HG03565 (cell line): ENCODE measurements at regions not wholly inside any gene's neighbourhood (a gene's known extent, or its start where the extent isn't known, plus 50 kb on each side); places are given as distances from the start of the nearest gene placed in this dataset.
A peak's percentile ranks its signal among the peaks of the same experiment; 100 is the strongest.

ENCODE experiments used
- ATAC-seq: cut with Tn5 transposase; IDR thresholded peaks from one replicate; pipeline ENCODE4 v1.9.1; 2021; ENCODE audit warnings: mild to moderate bottlenecking, moderate library complexity; ENCODE audit not compliant: unreplicated experiment

DNA sequence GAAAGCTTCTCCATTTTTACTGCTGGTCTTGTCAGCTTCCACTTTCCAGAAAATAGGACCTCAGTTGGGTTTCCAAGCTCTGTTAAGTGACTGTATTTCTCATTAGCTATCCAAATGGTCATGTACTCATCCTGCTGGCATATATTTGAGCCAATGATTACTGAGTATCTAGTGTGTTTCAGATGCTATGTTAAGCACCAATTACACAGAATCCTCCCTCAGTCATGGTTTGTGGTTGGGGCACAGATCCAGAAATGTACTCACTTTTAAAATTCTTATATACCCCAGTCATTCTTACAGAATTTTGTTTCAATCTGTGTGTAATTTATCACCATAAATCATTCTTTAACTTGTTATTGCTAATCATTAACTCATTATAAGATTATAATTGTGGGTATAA lies 362.3 kb upstream of the MTPN start:
- no peak for ATAC-seq

DNA sequence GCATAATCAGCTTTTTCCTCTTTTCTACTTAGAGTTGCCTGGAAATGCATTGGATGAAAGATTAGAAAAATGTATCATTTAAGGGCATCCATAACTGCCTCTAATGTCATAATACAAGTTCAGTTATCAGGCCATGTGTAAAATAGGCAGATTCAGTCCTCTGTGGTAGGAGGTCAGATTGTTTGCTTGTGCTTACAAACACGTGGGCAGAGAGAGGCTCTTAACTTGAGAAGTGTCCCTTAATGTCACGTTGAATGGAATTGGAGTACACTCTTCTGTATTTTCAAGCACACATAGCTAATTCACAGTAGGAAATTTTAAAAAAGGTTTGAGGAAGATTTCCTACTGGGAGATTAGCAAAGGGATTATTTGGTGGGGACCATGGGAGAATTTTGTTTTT lies 359.8 kb upstream of the MTPN start:
- ATAC-seq, result no peak

DNA sequence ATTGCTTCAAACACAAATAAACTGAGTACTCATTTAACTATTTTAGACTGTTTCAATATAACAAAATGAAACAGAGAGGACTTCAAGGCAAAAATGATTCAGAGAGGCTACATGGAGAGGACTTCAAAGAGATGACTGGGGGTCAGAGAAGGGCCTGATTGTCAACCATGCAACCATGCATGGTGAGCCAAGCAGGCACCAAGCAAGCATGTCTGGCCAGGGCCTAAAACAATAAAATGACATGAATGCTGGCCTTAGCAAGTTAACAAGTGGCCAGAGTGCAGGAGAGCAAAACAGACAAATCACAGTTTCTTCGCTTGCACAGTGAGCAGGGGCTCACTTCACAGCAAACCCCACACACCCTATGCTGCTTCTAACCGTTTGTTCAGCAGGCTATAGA lies 356.5 kb upstream of the MTPN start:
- no peak for ATAC-seq

DNA sequence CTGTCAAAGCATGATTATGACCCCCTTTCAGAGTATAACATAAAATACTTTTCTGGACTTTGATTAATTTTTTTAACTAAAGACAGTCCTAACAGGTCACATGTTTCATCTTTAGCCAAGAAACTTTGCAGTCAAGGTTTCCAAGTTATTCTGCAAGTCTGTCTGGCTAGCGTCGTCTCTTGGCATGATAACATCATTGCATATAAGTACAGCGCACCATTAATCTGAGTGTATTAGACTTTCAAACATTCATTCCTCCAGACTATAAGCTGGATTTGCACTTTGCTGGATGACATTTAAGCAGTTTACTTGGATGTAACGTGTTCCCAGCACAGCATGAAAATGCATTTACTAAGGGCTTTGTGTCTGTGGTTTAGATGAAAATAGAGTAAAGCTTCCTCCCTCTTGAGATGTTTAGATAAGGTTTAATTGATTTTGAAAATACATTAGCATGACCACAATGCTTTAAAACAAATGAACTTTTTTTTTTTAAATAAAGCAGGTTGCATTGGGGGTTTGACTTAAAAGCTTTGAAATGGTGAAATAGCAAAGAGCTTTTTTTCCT lies 349.0 kb upstream of the MTPN start:
- no peak for ATAC-seq

DNA sequence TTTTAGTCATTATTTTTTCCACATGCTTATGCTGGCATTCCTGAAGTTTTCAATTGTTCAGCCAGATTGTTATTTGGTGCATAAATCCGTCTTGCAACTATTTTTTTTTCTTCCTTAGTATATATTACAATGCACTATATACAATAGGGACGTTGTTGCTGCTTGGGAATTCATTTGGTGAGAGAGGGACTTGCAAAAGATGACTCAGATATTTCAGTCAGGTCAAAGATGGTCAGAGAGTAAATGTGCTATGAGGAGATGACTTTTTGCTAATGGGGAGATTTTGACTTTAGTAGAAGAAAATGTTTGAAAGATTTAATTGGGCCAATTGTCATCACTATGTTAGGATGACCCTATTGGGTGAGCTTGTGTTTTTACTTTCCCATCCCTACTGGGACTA lies 348.4 kb upstream of the MTPN start:
- no peak for ATAC-seq

DNA sequence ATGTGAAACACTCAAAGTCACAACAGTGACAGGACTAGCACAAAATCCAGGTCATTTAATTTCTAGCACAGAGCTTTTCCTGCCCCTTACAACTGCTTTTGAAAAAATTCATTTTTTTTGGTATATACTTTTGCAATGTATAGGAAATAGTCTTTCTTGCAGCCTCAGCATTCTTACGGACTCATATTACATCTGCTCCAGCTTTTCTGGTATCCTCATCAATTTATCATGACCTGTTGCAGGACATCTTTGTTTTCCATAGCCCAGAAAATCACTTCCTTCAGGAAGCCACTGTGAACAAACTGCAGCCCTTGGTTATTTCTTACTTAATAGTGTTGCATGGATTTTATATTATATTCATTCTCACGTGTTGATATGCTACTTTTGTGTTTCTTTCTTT lies 347.9 kb upstream of the MTPN start:
- ATAC-seq, result no peak

DNA sequence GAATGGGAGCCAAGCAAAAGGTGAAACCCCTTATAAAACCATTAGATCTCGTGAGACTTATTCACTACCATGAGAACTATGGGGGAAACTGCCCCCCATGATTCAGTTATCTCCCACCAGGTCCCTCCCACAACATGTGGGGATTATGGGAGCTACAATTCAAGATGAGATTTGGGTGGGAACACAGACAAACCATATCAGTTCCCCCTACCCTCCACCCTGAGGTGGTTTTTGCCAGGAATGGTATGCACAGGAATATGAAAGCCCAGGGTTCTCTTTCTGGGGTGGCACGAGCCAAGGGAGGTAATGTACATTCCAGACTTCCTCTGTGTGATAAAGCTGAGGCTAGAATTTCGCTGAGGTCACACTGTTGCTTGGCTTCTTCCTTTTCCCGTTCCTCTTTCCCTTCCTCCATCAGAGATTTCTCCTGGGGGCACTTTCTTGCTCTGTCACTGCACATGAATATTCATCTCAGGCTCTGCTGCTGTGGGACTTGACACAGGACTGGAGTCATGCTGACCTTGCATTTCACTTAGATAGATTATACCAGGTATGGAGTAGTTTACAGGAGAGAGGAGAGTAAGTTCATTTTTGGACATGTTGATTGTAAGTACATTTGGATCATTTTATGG lies 347.0 kb upstream of the MTPN start:
- no peak for ATAC-seq

DNA sequence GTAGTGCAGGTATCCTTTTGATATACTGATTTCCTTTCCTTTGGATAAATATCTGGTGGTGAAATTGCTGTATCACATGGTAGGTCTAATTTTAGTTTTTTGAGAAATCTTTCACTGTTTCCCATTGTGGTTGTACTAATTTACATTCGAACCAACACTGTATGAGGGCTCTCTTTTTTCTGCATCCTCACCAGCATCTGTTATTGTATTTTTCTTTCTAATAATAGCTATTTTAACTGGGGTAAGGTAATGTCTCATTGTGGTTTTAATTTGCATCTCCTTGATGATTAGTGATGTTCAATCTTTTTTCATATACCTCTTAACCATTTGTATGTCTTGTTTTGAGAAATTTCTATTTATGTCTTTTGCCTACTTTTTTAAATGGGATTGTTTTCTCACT lies 335.4 kb upstream of the MTPN start:
- peak; percentile 82 for ATAC-seq

DNA sequence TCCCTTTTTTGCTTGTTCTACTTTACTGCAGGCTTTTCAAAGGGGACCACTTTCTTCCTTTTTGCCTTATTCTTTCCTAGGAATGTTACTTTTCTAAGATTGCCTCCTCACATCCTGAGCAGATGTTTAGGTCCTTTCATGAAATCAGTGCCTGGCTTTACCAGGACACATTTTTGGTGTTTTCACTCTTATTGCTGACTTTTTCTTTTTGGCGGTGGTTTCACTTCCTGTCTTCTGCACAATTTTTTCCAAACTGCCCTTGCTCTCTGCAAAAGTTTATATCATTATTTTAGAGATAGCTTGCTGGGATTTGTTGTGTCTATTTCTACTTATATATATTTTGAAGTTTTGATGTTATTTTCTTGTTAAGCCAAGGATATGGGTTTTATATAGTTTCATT lies 332.2 kb upstream of the MTPN start:
- no peak for ATAC-seq

DNA sequence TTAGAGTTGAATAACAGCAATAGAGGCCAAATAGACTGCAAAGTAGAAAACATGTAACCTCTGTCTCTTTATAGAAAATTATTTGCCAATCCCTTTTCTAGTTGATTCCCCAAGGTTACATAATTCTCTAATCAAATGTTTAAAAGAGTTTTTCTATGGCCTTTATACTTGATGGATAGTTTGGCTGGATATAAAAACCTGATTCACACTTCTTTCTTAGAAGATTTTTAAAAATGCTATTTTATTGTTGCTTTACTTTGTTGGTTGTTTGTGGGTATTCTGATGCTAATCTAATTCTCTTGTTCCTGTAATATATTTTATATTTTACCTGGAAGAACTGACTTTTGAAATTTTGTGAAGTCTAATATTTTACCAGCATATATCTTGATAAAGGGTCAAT lies 331.1 kb upstream of the MTPN start:
- no peak for ATAC-seq

DNA sequence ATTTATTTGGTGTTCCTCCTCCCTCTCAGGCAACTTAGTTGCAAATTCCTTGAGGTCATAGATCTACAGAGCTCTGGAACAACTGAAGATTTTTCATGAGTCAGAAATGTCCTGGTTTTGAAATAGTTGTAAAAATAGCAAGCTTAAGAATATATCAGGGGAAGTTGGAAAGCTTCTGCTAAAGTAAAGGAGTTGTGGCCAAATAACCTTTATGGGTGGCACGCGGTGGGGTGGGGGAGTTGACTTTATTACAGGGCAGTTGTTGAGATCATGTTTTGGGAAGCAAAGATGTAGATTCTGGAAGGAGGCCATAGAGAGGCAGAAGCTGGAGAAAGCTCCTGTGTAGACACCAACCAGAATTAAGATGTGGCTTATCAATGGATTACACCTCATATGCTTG lies 326.0 kb upstream of the MTPN start:
- no peak for ATAC-seq

DNA sequence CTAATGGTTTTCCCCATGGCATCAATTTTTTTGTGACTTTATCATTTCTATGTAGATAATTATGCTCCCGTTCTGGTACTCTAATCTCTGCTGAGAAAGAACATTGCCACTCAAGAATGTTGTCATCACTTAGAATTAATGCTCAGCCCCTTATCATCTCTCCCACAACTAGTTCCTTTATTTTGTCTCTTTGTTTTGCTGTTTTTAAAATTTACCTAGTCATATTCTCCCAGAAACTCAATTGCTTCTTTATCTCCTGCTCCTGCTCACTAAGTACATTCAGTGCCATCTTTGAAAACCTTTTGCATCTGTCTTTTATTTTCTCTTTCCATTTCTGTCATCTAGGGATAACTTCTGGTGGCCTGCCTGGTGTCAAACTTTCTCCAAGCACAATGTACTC lies 324.9 kb upstream of the MTPN start:
- no peak for ATAC-seq

DNA sequence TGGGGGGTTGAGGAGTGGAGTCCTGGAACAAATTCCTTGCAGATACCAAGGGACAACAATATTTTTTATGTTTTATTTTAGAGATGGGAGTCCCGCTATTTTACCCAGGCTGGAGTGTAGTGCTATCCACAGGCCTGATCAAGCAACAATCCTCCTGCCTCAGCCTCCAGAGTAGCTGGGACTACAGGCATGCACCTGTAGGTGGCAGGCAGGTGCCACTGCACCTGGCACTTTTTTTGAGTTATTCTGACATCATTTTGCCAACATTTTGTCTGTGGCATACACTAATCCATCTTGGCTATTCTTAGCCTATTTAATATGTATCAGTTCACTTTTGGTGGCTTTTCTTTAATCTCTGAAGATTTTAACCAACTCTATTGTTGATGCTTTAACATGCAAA lies 317.8 kb upstream of the MTPN start:
- ATAC-seq, result no peak

DNA sequence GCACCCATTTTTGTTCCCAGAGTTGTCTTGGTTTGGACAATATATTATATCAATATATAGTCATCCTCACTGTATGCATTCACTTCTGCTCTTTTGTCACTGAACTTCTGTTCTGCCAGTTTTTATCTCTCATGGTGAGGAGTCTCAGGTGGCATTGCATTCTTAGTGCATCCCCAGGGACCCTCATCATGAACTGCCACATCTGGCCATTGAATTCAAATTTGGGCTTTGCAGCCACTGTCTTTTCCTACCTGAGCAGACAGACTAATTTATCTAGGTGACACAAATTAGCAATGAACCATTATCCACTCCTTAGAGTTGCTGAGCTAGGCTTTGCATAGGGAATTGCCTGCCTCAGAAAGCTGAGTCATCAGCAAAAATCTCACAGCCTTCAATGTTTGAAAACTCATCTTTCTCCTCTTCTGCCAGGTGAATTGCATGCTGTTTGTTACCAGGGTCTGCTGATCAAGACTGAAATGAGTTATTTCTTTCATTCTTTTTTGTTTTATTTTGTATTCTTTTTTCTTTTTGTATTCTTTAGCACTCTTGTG lies 316.8 kb upstream of the MTPN start:
- ATAC-seq, result peak; percentile 8

DNA sequence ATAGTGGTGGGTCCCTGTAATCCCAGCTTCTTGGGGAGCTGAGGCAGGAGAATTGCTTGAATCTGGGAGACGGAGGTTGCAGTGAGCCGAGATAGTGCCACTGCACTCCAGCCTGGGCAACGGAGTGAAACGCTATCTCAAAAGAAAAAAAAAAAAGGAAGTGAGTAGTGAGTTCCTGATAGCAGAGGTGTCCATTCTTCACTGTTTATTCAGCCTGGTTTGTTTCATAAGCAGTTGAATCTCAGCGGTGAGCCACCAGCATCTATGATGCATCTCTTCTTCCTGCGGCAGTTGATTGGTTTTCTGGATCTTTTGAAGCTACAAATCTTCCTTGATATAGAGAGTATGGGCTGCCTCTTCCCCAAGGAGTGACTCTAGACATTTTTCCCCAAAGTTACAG lies 316.1 kb upstream of the MTPN start:
- ATAC-seq, result peak; percentile 88

DNA sequence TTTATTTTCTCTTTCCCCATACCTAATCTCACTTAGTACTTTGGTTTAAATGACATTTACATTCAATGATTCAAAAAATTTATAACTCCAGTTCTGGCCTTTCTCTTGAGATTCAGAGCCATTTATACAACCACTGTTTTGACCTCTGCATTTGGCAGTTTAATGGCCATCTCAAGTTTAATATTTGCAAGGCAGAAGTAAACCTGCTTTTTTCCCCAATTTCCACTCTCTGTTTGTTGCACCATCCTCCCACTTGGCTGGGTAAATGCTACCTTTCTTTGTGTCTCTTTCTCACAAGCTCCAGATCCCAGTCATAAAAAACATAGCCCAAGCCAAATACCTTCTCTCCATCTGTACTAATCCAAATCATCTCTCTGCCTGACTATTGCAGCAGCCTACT lies 315.2 kb upstream of the MTPN start:
- ATAC-seq, result no peak

DNA sequence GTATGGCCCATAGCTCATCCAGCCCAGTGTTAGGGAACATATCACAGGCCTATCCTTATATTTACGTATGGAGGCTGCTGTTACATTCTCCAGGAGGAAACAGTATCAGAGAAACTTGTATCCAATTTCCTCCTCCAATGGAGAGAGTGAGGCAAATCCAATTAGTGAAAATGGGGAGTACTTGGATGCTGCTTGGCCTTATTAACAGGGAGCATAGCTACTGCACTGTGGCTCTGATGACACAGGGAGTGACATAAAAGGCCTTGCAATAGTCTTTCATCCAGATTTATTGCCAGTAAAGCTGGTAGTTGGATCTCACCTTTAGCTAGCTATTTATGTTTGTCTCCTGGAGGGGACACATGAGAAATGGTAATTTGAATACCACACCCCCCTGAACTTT lies 313.2 kb upstream of the MTPN start:
- ATAC-seq, result no peak

DNA sequence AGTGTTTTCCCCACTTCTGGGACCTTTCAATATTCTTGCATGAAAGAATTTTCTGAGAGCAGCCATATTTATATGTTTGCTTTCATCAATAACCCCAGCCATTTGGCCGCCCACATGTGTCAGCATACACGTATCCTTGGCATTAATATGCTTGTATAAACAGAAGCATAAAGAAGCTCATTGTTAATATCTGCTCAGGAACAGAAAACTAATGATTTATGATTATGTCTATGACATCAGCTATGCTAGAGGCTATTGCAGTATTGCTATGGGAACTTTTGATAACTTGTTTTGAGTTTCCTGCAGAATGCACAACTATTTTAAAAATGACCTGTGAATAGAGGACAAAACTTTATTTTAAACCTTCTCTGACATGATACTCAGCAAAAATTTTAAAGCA lies 300.9 kb upstream of the MTPN start:
- ATAC-seq, result no peak

DNA sequence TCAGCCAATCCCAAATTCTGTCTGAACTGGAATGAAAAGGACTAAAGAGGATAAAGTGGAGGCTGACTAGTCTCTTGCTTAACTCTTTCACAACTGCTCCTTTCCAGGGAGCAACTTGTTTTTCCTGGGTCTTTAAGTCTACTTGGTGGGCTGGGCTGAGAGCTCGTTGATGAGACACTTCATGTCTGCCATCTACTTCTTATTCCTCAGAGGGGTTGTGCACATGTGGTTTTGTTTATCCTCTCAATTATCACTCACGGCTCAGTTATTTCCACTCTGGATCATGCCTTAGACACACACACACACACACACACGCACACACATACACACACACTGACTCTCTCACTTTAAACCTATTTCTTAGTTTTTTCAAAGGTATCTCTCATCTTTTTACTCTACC lies 298.6 kb upstream of the MTPN start:
- no peak for ATAC-seq

DNA sequence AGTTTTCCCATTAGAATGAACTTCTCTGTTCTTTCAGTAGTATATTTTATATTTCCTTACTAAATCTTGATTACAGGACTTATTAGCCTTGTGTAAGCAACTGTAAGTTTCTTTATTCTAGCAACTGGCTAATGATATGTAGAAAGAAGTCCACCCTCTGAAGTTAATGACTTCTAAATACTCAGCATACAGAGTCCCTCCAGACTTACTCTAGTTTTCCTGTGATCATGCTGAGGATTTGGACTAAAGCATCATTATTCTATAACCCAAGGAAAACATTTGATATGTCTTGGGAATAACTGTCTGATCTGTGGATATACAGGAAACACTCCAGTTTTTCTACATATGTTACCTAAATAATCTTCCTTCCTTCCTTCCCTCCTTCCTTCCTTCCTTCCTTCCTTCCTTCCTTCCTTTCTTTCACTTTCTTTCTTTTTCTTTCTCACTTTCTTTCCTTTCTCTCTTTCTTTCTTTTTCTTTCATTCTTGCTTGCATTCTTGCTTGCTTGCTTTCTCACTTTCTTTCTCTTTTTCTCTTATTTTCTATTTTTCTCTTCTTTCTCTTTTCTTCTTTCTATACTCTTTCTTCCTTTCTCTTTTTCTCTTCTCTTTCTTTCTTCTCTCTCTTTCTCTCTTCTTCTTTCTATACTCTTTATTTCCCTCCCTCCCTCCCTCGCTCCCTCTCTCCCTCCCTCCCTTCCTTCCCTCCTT lies 297.6 kb upstream of the MTPN start:
- ATAC-seq, result no peak

DNA sequence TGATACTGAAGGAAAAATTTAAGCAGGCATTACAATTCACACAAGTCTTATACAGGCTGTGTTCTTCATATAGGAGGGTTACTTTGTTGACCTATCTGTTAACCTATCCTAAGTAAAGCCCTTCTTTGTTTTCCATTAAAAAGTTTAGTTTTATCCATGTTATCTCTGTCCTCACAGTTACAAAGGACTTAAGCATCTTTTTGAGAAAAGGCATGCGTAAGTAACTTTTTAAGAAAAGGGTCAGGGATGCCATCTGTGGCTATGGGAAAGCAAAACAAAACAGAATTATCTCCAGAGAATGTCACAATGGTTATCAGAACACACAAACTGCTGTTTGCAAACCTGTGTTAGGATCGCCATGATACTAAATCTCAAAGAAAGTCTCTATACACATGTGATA lies 295.8 kb upstream of the MTPN start:
- ATAC-seq, result no peak

DNA sequence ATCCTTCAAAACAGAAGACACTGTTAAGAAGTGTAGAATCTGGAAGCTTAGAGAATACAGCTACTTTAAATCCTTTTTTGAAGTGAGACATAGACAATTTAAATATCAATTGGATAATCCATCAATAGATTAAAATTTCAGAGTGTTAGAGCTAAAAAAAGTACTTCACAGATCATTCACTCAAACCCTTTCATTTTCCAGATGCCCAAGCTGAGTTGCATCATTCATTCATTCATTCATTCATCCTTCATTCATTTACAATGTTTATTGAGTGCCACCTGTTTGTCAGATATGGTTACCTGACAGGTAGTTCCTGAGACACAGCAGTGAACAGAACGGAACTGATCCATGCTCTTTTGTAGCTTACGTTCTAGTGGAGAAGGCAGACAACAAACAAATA lies 290.7 kb upstream of the MTPN start:
- ATAC-seq, result no peak
